A673 (cell line): ENCODE measurements at regions not wholly inside any gene's neighbourhood (a gene's known extent, or its start where the extent isn't known, plus 50 kb on each side); places are given as distances from the start of the nearest gene placed in this dataset.

Source experiments
- EZH2 ChIP-seq: fragments of 200-600 bp; sonication (generic); IDR thresholded peaks from 2 replicates; pipeline ENCODE4 v1.6.1; 2017; ENCODE audit warnings: borderline replicate concordance, low read depth, mild to moderate bottlenecking, mixed read lengths, antibody characterized with exemption, low read length; ENCODE audit not compliant: poor library complexity, severe bottlenecking
- TF ChIP-seq, protein P1 (sequence below): fragments of 300-800, 200-600 bp; sonication (generic); conservative IDR thresholded peaks from 2 replicates; pipeline ENCODE4 v1.5.1; 2017; ENCODE audit warnings: low read depth, mild to moderate bottlenecking, antibody characterized with exemption, low read length, moderate library complexity, mixed read lengths

GRCh38 chr10:6704896-6705295 is 124.8 kb upstream of the PRKCQ start:
- no peak for TF ChIP-seq EZH2
- TF ChIP-seq, protein P1, sequence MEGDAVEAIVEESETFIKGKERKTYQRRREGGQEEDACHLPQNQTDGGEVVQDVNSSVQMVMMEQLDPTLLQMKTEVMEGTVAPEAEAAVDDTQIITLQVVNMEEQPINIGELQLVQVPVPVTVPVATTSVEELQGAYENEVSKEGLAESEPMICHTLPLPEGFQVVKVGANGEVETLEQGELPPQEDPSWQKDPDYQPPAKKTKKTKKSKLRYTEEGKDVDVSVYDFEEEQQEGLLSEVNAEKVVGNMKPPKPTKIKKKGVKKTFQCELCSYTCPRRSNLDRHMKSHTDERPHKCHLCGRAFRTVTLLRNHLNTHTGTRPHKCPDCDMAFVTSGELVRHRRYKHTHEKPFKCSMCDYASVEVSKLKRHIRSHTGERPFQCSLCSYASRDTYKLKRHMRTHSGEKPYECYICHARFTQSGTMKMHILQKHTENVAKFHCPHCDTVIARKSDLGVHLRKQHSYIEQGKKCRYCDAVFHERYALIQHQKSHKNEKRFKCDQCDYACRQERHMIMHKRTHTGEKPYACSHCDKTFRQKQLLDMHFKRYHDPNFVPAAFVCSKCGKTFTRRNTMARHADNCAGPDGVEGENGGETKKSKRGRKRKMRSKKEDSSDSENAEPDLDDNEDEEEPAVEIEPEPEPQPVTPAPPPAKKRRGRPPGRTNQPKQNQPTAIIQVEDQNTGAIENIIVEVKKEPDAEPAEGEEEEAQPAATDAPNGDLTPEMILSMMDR = no peak
